ENCODE measurements at regions not wholly inside any gene's neighbourhood (a gene's known extent, or its start where the extent isn't known, plus 50 kb on each side); places are given as distances from the start of the nearest gene placed in this dataset.

DNA sequence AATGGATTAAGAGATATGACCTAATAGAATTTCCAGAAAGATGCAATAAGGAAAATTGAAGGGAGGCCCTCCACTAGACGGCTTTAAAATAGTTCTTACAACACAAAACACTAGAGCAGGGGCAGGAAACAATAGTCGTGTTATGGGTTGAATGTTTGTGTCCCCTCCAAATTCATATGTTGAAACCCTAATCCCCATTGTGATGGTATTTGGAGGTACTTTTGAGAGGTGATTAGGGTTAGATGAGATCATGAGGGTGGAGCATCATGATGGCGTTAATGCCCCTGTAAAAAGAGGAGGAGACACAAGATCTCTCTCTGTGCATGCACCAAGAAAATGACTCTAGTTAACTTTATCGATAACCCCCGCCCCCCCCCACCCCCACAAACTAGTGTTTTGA lies 104.0 kb upstream of the HMGN3 start:
- DNase-seq (ENCODE audit: low spot score) = no peak
- TF ChIP-seq, protein P1, sequence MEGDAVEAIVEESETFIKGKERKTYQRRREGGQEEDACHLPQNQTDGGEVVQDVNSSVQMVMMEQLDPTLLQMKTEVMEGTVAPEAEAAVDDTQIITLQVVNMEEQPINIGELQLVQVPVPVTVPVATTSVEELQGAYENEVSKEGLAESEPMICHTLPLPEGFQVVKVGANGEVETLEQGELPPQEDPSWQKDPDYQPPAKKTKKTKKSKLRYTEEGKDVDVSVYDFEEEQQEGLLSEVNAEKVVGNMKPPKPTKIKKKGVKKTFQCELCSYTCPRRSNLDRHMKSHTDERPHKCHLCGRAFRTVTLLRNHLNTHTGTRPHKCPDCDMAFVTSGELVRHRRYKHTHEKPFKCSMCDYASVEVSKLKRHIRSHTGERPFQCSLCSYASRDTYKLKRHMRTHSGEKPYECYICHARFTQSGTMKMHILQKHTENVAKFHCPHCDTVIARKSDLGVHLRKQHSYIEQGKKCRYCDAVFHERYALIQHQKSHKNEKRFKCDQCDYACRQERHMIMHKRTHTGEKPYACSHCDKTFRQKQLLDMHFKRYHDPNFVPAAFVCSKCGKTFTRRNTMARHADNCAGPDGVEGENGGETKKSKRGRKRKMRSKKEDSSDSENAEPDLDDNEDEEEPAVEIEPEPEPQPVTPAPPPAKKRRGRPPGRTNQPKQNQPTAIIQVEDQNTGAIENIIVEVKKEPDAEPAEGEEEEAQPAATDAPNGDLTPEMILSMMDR (IDR thresholded peaks at IDR 0.05; ENCODE audit: borderline replicate concordance, control extremely low read depth, extremely low read depth, insufficient read depth, missing control alignments) = no peak

DNA sequence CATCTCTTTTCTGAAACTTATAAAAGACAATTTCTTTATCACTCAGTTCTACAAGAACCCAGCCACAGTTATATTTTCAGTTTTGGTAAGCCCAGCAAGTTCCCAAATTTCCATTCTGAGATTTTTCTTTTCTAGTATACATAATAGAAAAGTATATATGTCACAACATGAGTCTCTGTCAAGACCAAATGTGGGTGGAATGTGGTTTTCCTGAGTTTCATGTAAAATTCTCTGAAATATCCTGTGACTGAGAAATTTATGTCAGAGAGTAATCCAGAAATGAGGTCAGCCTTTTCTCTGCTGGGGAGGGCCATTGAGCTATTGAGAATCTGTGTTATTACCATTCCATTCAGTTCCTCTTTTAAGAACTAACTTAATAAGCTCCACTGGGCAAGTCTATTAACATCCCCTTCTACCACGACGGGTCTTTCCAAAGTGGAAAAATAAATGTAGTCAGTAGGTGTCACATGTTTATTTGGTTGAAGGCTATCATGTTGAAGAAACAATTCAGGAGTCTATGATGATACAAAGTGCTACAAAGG lies 100.7 kb upstream of the HMGN3 start:
- TF ChIP-seq, protein P1 (IDR thresholded peaks at IDR 0.05; ENCODE audit: borderline replicate concordance, control extremely low read depth, extremely low read depth, insufficient read depth, missing control alignments) = no peak
- DNase-seq (ENCODE audit: low spot score) = peak; percentile 21
- in situ Hi-C loops (cut with MboI; ENCODE audit: low sequenced_read_pairs, unreplicated experiment) = no loop called here

More for the DNA sequence above, 104.0 kb upstream of the HMGN3 start:
- in situ Hi-C loops (cut with MboI; ENCODE audit: low sequenced_read_pairs, unreplicated experiment) = no loop called here

DNA sequence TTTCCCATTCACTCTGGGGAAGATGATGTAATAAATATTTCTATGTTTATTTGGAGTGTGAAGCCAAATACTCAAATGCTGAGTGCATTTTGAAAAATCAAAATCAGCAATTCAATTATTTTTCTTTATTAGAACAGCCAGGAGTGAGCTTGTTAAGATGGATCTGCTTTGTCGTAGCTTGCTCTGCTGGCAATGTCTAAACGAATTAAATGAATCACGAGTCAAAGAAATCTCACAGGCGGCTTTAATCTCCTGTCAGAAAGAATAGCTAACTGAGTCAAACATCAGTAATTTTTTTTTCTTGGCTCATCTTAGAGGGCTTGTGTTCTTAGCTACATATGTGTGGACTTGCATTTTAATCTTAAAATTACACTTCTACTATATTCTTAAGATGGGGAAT lies 100.2 kb upstream of the HMGN3 start:
- in situ Hi-C loops (cut with MboI; ENCODE audit: low sequenced_read_pairs, unreplicated experiment) = no loop called here
- TF ChIP-seq, protein P1 (IDR thresholded peaks at IDR 0.05; ENCODE audit: borderline replicate concordance, control extremely low read depth, extremely low read depth, insufficient read depth, missing control alignments) = no peak
- DNase-seq (ENCODE audit: low spot score) = no peak

DNA sequence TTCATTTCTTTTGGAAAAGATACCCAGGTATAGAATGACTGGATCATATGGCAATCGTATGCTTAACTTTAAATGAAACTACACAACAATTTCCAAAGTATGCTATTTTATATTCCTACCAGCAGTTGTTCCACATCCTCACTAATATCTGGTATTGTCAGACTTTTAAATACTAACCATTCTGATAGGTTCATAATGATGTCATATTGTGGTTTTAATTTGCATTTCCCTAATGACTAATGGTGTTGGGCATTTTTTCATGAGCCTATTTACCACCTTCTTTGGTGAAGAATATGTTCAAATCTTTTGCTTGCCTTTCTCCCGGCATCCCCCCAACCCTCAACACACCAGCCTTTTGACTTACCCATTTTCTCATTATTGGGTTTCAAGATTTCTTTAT lies 96.2 kb upstream of the HMGN3 start:
- in situ Hi-C loops (cut with MboI; ENCODE audit: low sequenced_read_pairs, unreplicated experiment) = no loop called here
- DNase-seq (ENCODE audit: low spot score) = no peak
- TF ChIP-seq, protein P1 (IDR thresholded peaks at IDR 0.05; ENCODE audit: borderline replicate concordance, control extremely low read depth, extremely low read depth, insufficient read depth, missing control alignments) = no peak

DNA sequence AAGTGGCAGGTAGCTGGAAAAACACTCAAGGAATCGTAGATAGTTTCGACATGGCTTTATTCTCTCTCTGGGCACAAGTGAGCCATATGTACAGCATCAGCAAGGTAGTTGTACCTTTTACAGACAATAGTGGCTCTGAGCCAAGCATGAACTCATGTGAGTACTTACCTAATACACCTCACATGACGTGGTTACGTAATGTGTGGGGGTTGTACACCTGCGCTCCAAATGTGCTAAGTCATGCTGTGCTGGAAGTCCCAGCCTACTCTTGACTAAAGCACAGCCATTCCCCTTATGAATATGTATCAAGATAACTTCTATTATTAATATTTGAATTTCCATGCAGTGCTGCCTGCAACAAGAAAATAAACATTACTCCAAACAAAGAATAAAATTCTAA lies 78.8 kb upstream of the HMGN3 start:
- TF ChIP-seq, protein P1 (IDR thresholded peaks at IDR 0.05; ENCODE audit: borderline replicate concordance, control extremely low read depth, extremely low read depth, insufficient read depth, missing control alignments) = no peak
- in situ Hi-C loops (cut with MboI; ENCODE audit: low sequenced_read_pairs, unreplicated experiment) = no loop called here
- no peak for DNase-seq (ENCODE audit: low spot score)

DNA sequence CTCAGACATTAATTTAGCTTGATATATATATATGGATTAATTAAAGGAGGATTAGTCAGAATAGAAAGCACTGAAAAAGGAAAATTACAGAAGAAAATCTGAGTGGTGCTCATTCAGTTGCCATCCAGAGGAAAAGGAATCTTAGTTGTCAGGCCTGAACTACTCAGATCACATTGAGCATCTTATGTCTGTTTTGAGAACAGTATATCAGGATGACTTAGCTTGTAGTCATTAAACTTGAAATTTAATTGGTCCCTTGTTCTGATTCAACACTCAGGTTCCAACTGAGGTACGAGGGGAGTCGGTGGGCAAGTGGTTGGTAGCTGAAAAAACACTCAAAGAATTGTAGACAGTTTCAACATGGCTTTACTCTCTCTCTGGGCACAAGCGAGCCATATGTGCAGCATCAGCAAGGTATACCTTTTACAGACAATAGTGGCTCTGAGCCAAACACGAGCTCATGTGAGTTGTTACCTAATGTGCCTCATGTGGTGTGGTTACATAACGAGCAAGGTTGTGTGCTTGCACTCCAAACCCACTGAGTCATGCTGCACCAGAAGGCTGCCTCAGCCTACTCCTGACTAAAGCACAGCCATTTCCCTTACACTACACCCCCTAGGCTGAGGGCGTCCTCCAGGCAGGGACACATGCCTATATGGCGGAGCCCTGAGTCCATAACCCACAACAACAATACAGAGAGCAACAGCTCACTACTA lies 73.0 kb upstream of the HMGN3 start:
- TF ChIP-seq, protein P1 (IDR thresholded peaks at IDR 0.05; ENCODE audit: borderline replicate concordance, control extremely low read depth, extremely low read depth, insufficient read depth, missing control alignments) = no peak
- no peak for DNase-seq (ENCODE audit: low spot score)
- in situ Hi-C loops (cut with MboI; ENCODE audit: low sequenced_read_pairs, unreplicated experiment) = no loop called here

All from GM13976 (cell line).